ENCODE measurements at regions not wholly inside any gene's neighbourhood (a gene's known extent, or its start where the extent isn't known, plus 50 kb on each side); places are given as distances from the start of the nearest gene placed in this dataset.

- no peak for TF ChIP-seq POLR2A (IDR thresholded peaks at IDR 0.05)
- no peak for TF ChIP-seq CTCF (IDR thresholded peaks at IDR 0.05)
These were observed 805.6 kb upstream of the LRRC4C start for GRCh38 chr11:42265072-42265471.
